ENCODE measurements at regions not wholly inside any gene's neighbourhood (a gene's known extent, or its start where the extent isn't known, plus 50 kb on each side); places are given as distances from the start of the nearest gene placed in this dataset.

DNA sequence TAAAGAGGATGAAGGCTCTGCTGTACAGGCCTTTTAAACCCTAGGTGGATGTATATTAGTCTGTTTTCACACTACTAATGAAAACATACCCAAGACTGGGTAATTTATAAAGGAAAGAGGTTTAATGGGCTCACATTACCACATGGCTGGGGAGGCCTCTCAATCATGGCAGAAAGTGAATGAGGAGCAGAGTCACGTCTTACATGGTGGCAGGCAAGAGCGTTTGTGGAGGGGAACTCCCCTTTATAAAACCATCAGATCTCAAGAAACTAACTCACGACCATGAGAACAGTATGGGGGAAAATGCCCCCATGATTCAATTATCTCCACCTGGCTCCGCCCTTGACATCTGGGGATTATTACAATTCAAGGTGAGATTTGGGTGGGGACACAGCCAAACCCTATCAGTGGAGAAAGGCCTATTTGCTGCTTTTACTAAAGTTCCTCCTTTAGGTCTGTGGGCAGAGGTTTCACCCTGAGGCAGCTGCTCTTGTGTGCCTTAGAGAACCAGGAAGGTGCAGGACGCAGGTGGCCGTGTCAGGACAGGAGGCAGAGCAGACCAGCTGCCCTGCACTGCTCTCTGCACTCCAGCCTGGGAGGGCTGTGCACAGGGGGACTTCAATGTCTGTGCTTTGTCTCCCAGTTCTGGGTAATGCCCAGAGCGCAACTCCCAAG lies 178.8 kb upstream of the HDAC4 start:
- DNase-seq = no peak

DNA sequence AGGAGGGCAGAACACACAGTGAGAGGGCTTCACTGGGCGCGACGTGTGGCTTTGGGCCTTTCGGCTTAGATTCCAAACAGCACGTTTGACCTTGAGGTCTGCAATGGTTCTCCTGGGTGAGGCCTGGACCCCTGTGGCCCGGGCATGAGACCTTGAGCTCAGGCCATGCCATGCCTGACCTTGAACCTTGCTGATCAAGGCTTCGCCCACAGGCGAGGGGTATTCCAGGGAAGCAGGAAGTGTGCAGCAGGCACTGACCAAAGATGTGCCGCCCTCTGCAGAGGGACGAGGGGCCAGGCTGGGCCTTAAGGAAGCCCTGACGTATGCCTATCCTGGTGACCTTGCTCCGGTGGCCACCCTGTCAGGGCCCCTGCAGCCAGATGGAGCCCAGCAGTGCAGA lies 178.3 kb upstream of the HDAC4 start:
- no peak for DNase-seq

DNA sequence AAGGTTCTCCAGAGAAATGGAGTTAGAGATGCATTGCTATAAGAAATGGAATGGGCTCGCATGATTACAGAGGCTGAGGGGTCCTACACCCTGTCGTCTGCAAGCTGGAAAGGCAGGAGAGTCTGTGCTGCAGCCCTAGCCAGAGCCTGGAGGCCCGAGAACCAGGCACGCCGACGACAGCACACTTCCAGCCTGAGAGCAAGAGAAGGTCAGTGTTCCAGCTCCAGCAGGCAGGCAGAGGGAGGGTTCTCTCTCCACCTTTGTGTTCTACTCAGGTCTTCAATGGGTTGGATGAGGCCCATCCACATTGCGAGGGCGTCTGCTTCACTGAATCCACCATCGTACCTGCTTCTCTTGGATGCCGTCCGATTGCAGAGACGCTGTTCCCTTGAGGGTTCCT lies 177.6 kb upstream of the HDAC4 start:
- DNase-seq = no peak

DNA sequence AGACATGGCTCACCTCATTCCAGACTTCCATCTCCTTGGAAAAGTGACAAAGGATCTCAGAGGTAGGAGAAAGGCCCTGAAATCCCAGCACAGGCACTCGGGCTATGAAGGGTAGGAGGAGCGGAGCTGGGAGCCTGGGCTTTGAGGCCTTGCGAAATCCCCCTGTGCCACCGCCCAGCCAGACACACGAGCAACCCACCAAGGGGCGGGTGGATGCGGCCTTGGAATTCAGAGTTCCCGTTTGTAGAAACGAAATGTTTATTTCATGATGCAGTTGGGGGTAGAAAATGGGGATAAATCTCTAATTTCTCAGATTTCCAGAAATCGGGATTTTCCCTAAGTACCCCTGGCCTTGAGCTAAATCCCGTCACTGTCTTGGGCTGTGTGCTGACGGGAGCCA lies 177.1 kb upstream of the HDAC4 start:
- no peak for DNase-seq

DNA sequence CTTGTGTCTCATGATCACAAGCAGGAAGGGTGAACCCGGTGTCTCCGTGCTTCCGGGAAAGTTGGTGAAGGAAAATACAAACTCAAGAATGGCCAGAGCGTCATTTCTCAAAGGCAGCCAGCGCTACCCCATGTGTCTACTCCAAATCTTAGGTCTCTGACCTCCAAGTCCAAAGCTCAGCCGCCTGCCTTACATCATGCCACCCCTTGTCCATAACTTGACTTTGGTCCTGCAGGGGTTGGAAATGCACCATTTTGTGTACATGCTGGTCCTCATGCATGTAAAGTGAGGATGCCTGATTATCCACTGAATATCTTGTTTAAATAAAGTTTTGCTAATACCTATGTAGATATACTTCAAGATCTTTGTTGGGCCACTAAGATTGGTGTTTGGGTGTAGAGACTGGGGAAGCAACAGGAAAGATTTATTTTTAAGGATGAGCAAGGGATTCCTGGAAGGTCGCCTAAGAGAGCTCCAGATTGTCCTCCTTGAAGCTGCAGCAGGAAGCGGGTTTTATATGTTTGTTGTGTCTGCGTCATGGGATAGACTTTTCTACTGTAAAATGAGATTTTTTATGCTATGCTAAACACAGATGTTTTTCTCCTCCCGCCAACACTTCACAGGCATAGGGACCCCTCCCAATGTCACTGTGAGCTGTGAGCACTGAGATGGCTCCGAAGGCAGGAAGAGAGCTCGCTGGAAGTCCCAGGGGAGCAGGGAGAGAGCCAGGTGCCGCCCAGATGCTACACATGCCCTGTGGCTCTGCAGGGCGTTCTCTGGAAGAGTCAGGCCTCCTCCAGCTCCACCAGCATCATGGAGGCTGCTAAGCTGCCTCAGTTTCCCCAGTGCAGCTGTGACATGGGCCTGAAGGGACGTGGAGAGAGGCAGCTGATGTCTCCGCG lies 176.2 kb upstream of the HDAC4 start:
- DNase-seq = no peak

DNA sequence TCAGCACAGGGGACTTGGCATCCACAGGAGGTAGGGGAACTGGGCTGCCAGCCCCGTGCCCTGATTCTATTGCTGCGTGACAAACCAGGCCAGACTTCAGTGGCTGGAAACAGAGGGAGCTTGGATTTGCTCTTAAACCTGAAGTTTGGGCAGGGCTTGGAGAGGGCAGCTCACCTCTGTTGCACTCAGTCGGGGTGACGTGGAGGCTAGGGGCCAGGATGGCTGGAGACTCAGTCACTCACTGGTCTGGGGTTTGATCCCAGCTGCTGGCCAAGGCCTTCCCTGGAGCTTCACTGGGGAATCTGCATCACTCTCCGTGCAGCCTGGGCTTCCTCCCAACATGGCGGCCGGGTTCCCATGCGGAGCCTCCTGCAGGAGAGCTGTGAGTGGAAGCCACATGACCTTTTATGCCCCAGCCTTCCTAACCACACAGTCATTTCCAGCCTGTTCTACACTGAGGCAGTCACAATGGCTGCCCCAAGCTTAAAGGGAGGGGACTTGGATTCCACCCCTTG lies 175.2 kb upstream of the HDAC4 start:
- DNase-seq = no peak

DNA sequence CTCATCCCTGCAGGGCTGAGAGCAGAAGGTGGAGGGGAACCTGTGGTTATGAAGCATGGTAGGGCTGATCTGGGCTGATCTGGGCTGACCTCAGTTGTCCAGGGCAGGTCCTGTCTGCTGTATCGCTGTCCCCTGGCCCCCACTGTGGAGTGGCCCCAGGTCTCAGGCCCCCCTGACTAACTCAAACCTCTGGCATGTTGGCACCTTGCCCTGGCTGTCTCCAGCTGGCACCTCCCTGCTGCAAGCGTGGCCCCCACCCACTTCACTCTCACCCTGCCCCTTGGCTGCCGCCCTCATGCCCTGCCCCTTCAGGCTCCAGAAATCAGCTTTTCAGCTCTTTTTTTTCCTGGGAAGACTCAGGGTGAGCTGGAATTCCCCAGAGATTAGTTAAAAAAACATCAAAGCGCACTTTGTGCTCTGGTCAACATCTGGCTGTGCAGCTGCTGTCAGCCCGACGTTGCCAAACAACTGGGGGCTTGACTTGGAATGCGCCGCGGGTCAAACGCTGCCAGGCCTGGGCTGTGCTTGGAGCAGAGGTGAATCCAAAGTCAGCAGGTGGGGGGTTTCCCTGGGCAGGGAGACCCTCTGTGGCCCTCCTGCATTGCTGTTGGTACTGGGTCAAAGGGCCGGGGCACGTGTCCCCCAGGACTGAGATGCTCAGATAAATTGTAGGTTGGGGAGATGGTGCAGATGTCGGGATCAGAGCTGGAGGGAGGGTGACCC lies 173.8 kb upstream of the HDAC4 start:
- no peak for DNase-seq

DNA sequence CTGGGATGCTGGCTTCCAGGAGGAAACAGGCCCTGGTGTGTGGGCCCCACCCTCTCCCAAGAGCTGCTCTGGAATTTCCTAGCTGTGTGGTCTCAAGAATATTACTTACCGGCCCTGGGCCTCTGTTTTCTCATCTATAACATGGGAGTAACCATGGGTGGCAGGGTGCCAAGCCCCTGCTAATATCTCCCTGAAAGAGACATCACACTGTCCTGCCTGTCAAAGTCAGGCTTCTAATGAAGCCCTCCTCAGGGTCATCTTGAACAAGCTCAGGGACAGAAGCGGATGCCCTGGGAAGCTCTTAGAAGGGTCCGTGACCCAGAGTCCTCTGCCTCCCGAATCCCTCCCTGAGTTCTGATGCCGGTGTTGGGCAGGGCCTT lies 173.2 kb upstream of the HDAC4 start:
- no peak for DNase-seq

DNA sequence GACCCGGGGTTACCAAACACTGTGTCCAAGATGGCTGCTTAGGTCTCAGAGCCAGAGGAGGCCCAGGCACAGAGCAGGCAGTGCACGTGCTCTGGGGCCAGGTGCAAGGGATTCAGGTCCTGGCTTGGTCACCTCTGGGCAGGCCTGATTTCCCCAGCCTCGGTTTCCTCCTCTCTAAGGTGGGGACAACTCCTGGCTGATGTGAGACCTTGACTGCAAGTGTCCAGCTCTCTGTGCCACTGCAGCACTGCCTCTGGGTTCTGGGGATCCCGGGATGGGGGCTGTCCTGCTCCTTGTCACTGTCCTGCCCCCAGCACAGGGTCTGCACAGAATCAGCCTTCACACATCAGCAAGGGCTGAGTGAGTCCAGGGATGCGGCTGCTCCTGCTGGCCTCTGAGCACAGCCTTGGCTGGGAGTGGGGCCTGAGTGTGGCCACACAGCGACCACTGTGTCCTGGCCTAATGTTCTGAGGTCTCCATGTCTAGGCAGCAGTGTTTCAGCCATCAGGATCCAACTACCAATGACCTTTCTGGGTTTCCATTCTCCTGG lies 170.2 kb upstream of the HDAC4 start:
- DNase-seq = no peak

DNA sequence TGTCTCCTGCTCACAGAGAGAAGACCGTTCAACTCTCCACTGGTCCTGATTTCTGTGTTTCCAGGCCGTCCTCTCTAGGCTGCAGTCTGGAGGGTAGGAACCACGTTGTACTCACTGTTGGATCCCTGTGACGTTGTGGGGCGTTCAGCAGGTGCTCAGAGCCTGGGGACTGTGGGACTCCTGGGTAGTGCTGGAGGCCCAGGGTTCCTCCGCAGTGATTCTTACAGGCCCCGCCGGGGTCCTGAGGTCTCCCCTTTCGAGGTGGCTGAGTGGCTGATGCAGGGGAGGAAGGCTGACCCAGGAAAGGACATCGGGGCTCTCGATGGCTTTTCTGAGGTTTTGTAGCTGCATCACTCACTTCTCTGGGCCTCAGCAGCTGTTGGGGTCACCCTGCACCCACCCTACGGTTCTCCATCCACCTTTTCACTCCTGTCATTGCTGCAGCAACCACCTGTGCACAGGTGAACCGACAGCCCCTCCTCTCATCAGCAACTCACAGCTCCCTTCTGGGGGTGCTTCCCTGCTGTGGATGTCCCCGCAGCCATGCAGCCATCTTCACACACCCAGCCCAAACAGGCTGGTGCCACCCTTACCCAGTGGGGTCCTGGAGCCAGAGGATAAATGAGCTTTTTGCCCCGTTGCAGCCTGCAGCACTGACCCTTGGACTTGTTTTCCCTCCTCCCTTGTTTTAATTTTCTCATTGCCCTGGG lies 169.6 kb upstream of the HDAC4 start:
- DNase-seq = no peak

DNA sequence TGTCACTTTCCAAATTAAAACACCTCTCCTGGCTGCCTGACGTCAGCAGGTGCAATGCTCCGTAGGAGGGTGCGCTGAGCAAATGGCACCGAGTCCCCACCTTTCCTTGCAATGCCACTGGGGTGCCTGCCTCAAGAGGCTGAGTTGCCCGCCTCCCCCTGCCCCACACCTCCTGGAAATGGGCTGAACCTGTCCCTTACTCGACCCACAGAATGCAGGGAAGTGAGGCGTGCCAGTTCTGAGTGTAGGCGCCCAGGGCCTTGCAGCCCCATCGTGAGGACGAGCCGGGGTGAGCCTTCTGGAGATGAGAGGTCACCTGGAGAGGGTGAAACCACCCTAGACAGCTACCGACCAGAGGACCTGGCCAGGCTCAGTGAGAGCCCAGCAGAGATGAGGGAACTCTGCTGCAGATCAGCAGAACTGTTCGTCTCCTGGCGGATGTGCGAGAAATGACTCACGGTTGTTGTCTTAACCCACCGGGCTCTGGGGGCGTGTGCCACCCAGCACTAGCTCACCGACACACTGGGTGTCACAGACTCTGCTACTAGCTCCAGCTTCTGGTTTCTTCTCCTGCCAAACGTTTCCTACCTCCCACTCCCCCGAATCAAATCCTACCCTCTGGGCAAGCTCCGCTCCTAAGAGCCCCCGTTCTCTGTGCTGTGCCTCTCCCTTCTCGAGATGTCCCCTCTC lies 168.7 kb upstream of the HDAC4 start:
- DNase-seq = no peak

DNA sequence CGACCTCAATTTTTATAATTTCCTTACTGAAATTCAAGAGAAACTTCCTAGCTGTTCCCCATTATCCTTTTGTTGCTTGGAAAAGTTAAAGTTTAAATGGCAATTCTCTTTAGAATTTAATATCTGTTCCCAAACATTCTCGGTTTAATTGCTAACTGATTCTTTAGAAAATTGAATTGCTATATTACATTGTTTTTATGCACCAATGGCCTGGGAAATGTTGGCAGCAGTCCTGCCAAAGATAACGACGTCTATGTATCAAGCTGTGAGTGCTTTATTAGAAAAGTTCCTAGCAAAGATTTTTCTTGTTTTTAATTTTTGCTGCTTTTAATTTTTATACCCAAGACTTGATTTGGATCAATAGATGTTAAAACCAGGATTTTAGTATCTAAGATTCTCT lies 167.8 kb upstream of the HDAC4 start:
- no peak for DNase-seq

DNA sequence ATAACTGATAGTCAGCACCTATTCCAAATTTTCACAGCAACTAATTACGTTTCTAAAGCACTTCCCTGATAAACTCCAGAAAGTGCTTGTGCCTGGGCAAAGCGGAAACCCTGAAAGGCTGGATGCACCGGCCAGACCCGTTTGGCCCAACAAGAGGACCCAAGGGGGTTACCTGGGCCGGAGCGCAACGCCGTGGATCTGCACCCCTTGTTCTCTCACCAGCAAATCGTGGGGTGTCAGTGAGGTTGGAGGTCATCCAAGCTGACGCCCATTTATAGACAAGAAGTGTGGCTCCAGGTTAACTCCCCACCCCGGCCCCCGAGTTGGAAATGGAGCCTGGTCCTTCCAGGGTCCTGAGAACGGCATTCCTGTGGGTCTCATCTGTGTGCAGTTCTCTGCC lies 167.0 kb upstream of the HDAC4 start:
- DNase-seq = no peak

DNA sequence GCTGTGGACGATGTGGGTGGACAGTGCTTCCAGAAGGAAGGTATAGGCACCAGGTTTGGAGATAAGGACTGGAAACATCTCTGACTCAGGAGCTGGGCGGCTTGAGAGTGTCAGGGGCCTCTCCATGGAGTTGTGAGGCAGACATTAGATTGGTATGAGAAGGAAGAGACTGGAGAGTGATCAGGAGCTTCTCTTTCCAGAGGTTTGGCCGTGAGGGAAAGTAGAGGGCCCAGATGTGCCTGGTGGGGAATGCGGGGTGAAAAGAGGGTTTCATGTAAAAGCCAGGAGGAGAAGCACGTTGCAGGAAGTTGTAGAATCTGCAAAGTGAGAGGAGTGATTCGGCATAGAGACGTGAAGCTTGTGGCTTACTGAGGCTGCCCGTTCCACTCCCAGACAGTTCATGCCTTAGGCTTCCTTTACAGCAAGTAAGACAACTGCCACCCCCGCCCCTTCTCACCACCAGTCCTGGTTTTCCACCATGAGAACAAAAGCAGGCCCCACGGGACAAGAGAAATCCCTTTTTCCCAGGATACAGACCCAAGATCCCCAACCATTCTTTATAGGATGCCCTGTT lies 166.3 kb upstream of the HDAC4 start:
- no peak for DNase-seq

DNA sequence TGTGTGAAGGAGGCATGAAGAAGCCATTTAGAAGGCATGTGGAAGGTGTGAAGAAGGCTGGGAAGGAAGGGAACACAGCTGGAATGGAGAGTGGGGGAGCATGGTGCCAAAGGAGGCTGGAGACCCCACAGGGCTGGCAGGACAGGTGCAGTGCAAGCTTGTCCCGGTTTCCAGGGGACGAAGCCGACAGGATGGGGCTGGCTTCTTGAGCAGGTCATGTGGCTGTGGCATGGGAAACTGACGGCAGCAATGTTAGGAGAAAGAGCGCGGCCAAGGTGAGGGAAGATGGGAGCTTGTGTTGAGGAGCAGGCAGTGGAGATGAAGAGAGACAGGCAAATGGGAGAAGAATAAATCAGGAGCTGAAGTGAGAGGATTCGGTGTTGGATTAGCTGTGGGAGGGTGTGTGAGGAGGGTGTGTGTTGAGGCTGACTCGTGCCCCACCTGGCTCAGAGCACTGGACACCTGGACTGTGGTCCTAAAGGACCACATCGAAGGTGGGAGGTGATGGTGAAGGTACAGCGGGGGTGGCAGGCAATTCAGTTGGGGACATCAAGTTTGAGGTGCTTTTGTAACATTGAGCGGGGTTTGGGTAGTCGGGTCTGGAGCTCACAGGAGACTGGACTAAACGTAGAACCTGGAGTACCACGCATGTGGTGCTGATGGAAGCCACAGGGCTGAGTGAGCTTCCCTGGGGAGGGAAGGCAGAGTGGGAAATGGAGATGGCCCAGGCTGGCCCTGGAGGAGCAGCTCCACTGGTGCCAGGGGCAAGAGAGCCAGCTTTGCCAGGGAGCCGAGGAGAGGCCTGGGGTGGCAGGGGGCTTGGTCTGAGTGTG lies 165.6 kb upstream of the HDAC4 start:
- DNase-seq = no peak

DNA sequence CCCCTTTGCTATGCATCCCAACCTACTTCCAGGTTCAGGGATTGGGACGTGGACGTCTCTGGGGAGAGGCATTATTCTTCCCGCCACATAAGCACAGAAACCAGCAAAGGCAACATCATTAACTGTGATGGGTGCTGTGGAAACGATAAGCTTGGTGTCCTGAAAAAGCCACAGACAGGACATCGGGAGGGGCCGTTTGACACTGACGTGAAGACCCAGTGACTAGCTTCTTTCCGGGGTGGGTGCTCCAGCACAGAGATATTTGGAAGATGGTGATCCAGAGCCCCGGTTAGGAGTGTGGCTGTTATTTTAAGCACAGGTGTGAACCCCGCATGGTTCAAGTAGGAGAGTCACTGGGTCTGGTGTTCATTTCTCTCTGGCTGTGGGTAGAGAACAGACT lies 163.8 kb upstream of the HDAC4 start:
- DNase-seq = no peak

DNA sequence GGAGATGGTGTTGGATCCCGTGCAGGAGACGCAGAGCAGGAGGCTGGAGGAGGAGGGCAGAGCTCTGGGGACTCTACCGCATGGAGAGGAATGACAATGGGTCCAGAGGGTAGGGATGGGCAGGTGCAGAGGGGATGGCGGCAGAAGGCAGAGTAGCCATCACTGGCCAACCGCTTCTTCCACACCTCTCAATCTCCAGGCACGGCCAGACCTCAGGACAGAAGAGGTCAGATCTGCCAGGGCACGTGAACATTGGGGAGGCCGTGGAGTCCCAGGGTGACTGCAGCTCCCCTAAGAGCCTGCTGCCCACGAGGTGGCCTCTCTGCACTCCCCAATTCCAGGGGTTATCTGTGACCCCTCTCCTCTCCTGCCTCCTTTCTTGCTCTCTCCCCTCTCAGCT lies 162.7 kb upstream of the HDAC4 start:
- DNase-seq = no peak

DNA sequence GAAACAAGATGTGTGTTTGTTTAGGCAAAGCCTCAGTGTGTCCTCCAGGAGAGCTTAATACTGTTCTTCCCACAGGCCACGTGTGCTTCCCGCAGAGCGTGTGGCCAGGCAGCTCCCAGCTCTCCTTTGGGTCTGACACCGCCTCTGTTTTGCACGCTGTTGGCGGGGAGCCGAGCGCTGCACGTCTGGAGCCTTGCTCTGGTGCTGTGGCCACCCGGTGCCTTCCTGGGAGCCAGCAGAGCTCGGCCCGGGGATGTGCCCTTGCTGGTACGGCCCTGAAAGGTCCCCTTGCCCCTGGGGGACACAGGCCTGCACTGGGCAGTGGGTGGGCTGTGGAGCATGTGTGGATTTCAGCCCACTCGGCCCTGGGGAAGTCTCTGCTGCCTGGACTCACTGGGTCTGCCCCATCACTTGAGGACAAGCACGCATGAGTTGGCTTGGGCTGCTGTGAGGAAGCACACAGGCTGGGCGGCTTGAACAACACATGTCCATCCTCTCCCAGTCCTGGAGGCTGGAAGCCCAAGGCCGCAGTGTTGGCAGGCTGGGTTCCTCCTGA lies 160.7 kb upstream of the HDAC4 start:
- DNase-seq = no peak

DNA sequence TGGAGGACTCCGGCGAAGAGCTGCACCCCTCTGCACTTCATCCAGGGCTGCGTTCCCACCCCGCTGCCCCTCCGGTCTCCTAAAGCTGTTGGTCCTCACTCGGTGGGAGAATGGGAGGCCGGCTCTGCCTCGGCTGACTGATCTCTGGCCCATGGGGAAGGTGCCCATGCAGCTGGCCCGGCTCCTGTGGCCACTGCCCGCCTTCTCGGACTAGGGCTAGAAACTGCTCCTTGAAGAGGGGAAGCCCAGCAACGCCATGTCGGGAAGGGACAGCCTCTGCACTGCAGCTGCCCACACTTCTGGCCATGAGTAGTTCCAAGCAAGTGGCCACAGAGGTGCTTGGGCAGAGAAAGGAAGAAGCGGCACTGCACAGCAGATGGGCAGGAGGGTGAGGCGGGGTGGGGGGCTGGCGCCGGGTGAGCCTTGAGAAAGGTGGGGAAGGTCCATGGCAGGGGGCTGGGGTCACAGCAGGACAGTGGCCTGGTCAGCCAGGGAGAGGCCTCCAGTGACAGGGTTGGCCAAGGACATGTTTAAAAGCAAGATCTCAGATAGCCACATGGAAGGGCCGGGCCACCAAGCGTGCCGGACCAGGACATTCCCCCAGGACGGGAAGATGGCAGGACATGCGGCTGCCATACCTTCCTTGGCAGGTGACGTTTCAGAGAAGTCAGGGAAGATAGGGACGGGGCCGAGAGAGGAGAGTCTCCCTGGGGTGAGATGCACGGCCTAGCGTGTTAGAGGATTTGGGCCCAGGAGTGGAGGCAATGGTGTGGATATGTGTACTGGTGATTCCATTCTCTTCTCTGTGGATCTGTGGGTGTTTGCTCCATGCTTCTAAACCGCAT lies 158.8 kb upstream of the HDAC4 start:
- DNase-seq = no peak
